Loucy (cell line): ENCODE measurements at regions not wholly inside any gene's neighbourhood (a gene's known extent, or its start where the extent isn't known, plus 50 kb on each side); places are given as distances from the start of the nearest gene placed in this dataset.

Experiments used
- EZH2phosphoT487 ChIP-seq: fragments of 200-600 bp; IDR thresholded peaks from 2 replicates; pipeline ENCODE4 v1.6.1; 2018; ENCODE audit warnings: antibody characterized with exemption, mild to moderate bottlenecking, moderate library complexity, borderline replicate concordance
- TF ChIP-seq, protein P1 (sequence below): fragments of 200-600 bp; sonication (generic); conservative IDR thresholded peaks from 2 replicates; pipeline ENCODE4 v1.5.1; 2014; ENCODE audit warnings: mild to moderate bottlenecking, antibody characterized with exemption, low read length

DNA sequence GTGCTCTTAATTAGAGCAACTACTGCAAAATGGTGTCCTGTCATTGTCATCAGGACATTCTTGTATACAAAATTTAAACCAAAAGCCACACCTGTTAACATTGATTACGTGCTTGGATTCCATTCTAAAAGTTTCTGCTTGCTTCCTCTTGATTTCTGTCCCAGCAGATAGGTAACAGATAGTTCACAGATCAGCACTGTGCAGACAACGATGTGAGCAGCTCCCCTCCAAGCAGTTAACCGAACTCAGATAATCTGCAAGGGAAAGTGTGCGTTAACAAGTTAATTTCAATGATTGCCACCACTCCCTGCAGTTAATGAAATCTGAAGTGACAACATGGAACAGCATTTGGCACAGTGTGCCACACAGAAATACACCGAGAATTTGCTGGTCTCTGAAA is 54.4 kb upstream of the RELL1 start:
- TF ChIP-seq, protein P1, sequence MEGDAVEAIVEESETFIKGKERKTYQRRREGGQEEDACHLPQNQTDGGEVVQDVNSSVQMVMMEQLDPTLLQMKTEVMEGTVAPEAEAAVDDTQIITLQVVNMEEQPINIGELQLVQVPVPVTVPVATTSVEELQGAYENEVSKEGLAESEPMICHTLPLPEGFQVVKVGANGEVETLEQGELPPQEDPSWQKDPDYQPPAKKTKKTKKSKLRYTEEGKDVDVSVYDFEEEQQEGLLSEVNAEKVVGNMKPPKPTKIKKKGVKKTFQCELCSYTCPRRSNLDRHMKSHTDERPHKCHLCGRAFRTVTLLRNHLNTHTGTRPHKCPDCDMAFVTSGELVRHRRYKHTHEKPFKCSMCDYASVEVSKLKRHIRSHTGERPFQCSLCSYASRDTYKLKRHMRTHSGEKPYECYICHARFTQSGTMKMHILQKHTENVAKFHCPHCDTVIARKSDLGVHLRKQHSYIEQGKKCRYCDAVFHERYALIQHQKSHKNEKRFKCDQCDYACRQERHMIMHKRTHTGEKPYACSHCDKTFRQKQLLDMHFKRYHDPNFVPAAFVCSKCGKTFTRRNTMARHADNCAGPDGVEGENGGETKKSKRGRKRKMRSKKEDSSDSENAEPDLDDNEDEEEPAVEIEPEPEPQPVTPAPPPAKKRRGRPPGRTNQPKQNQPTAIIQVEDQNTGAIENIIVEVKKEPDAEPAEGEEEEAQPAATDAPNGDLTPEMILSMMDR, result no peak
- no peak for TF ChIP-seq EZH2phosphoT487
